ENCODE measurements at regions not wholly inside any gene's neighbourhood (a gene's known extent, or its start where the extent isn't known, plus 50 kb on each side); places are given as distances from the start of the nearest gene placed in this dataset.

- Histone ChIP-seq H3K79me2 (ENCODE audit: insufficient read depth, low read length) (no peaks in the 10 kb centered on the region), H4K20me1 (ENCODE audit: insufficient read depth, low read length) (no peaks in the 10 kb centered on the region), H3K36me3 (replicated peaks in 1 of 2; ENCODE audit: control insufficient read depth in 1 of 2, insufficient read depth in 2 of 2, low read length in 2 of 2) (no peaks in the 10 kb centered on the region), H3K9ac (ENCODE audit: insufficient read depth, low read depth, low read length) (no peak overlapping the region), H3K4me2 (ENCODE audit: low read depth, low read length) (no peak overlapping the region), H2AFZ (ENCODE audit: low read length) (no peak overlapping the region), H3K27me3 (ENCODE audit: control insufficient read depth in 1 of 2, insufficient read depth in 2 of 2, low read length in 2 of 2) (peaks cover 1 to 3% of the 10 kb centered on the region in 2 experiments; a peak in 2 of 5 replicates), H3K4me1 (ENCODE audit: insufficient read depth, low read length) (no peaks in the 10 kb centered on the region), H3K4me3 (replicated peaks in 1 of 3; ENCODE audit: insufficient read depth in 1 of 3, low read depth in 2 of 3, low read length in 3 of 3) (no peak overlapping the region), H3K9me3 (ENCODE audit: low read length) (no peaks in the 10 kb centered on the region), H3K27ac (ENCODE audit: extremely low read length, insufficient read depth, low read length) (no peak overlapping the region)
- ChIA-PET POLR2A (no interaction called here), CTCF (ENCODE audit: low intra/inter-chr PET ratio, low total read pairs) (no interaction called here)
- DNase-seq (ENCODE audit: low spot score) (no peak), FAIRE-seq (no peak), ATAC-seq (no peak)
- 0% methylated on average over 1 of the region's 1 CpG for WGBS (ENCODE audit: low lambda C conversion rate)
- in situ Hi-C loops (cut with HindIII; ENCODE audit: extremely low pct_ligation_motif_present, low pct_unique_long_range_greater_than_20kb) (no loop called here), intact Hi-C loops (cut with micrococcal nuclease; ENCODE audit: unreplicated experiment) (no loop called here)
- no peak for TF ChIP-seq EHMT2 (IDR thresholded peaks at IDR 0.05; ENCODE audit: borderline replicate concordance, low read depth, low read length)
- no peak for TF ChIP-seq NCOA5 (CRISPR knock-in tag; IDR thresholded peaks at IDR 0.05)
- no peak for TF ChIP-seq SMAD9 (CRISPR knock-in tag; IDR thresholded peaks at IDR 0.05)
- no peak for TF ChIP-seq SCMH1 (CRISPR knock-in tag; IDR thresholded peaks at IDR 0.05; ENCODE audit: borderline replicate concordance)
- no peak for TF ChIP-seq ZNF577 (CRISPR knock-in tag; IDR thresholded peaks at IDR 0.05; ENCODE audit: borderline replicate concordance, low read depth)
- BruUV-seq (replicated peaks): no TSS peak
Measured at GRCh38 chr1:55304229-55304740, 89.1 kb upstream of the USP24 start.

GRCh38 chr1:55302972-55303371 lies 87.8 kb upstream of the USP24 start:
- H3K4me2 ChIP-seq (ENCODE audit: low read depth, low read length): no peak overlapping the region
- BruUV-seq (replicated peaks): no TSS peak
- no peak overlapping the region for H2AFZ ChIP-seq (ENCODE audit: low read length)
- H3K27me3 ChIP-seq (ENCODE audit: control insufficient read depth in 1 of 2, insufficient read depth in 2 of 2, low read length in 2 of 2): peaks cover 1 to 4% of the 10 kb centered on the region in 2 experiments; a peak in 2 of 5 replicates
- 76% methylated on average over 2 of the region's 2 CpGs for WGBS (ENCODE audit: low lambda C conversion rate)
- H3K4me1 ChIP-seq (ENCODE audit: insufficient read depth, low read length): no peaks in the 10 kb centered on the region
- no peaks in the 10 kb centered on the region for H3K36me3 ChIP-seq (replicated peaks in 1 of 2; ENCODE audit: control insufficient read depth in 1 of 2, insufficient read depth in 2 of 2, low read length in 2 of 2)
- ATAC-seq: no peak
- H3K9me3 ChIP-seq (ENCODE audit: low read length): no peaks in the 10 kb centered on the region
- in situ Hi-C loops (cut with HindIII; ENCODE audit: extremely low pct_ligation_motif_present, low pct_unique_long_range_greater_than_20kb): no loop called here
- no peak overlapping the region for H3K9ac ChIP-seq (ENCODE audit: insufficient read depth, low read depth, low read length)
- no peaks in the 10 kb centered on the region for H4K20me1 ChIP-seq (ENCODE audit: insufficient read depth, low read length)
- FAIRE-seq: no peak
- no peak overlapping the region for H3K27ac ChIP-seq (ENCODE audit: extremely low read length, insufficient read depth, low read length)
- no peak for DNase-seq (ENCODE audit: low spot score)
- H3K79me2 ChIP-seq (ENCODE audit: insufficient read depth, low read length): no peaks in the 10 kb centered on the region
- ChIA-PET POLR2A (no interaction called here), CTCF (ENCODE audit: low intra/inter-chr PET ratio, low total read pairs) (no interaction called here)
- TF ChIP-seq CTCF (CRISPR knock-in tag; IDR thresholded peaks at IDR 0.05) (no peak), ELF4 (CRISPR knock-in tag; IDR thresholded peaks at IDR 0.05; ENCODE audit: borderline replicate concordance) (no peak), JDP2 (CRISPR knock-in tag; IDR thresholded peaks at IDR 0.05; ENCODE audit: borderline replicate concordance) (no peak), ZBTB3 (CRISPR knock-in tag; IDR thresholded peaks at IDR 0.05; ENCODE audit: borderline replicate concordance, low read depth) (no peak), ZBTB38 (CRISPR knock-in tag; IDR thresholded peaks at IDR 0.05) (no peak), DMAP1 (CRISPR knock-in tag; IDR thresholded peaks at IDR 0.05) (no peak), KDM5A (IDR thresholded peaks at IDR 0.05; ENCODE audit: borderline replicate concordance, low read length) (no peak), GTF3A (CRISPR knock-in tag; conservative IDR thresholded peaks at IDR 0.05) (no peak)
- intact Hi-C loops (cut with micrococcal nuclease; ENCODE audit: unreplicated experiment): no loop called here
- H3K4me3 ChIP-seq (replicated peaks in 1 of 3; ENCODE audit: insufficient read depth in 1 of 3, low read depth in 2 of 3, low read length in 3 of 3): no peak overlapping the region
